ENCODE measurements at regions not wholly inside any gene's neighbourhood (a gene's known extent, or its start where the extent isn't known, plus 50 kb on each side); places are given as distances from the start of the nearest gene placed in this dataset.

GRCh38 chr2:156009293-156009692 lies 323.2 kb downstream of the NR4A2 start:
- H3K9me2 ChIP-seq (ENCODE audit: insufficient read depth, low read length) = no peaks in the 10 kb centered on the region
- CTCF ChIA-PET (ENCODE audit: unreplicated experiment) = no interaction called here
- no peaks in the 10 kb centered on the region for H3K4me1 ChIP-seq (ENCODE audit: insufficient read depth, low read length, poor library complexity, severe bottlenecking)
- no TSS peak for BruUV-seq (replicated peaks)
- POLR2A ChIA-PET = interaction anchor here (0.6 to 0.8 kb wide), 2 partner anchors 9 to 34 kb away, joined by 3 to 4 read pairs; no protein-coding TSS in a partner anchor
- no peaks in the 10 kb centered on the region for H3K79me2 ChIP-seq (ENCODE audit: insufficient read depth, low read depth, low read length)
- TF ChIP-seq EZH2phosphoT487 (IDR thresholded peaks at IDR 0.05; ENCODE audit: borderline replicate concordance, low read depth, low read length) = no peak
- TF ChIP-seq, protein P1, sequence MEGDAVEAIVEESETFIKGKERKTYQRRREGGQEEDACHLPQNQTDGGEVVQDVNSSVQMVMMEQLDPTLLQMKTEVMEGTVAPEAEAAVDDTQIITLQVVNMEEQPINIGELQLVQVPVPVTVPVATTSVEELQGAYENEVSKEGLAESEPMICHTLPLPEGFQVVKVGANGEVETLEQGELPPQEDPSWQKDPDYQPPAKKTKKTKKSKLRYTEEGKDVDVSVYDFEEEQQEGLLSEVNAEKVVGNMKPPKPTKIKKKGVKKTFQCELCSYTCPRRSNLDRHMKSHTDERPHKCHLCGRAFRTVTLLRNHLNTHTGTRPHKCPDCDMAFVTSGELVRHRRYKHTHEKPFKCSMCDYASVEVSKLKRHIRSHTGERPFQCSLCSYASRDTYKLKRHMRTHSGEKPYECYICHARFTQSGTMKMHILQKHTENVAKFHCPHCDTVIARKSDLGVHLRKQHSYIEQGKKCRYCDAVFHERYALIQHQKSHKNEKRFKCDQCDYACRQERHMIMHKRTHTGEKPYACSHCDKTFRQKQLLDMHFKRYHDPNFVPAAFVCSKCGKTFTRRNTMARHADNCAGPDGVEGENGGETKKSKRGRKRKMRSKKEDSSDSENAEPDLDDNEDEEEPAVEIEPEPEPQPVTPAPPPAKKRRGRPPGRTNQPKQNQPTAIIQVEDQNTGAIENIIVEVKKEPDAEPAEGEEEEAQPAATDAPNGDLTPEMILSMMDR (conservative IDR thresholded peaks at IDR 0.05; ENCODE audit: low read length) = no peak
- no peaks in the 10 kb centered on the region for H3K9me3 ChIP-seq (ENCODE audit: low read length)
- H3K4me3 ChIP-seq (ENCODE audit: low read depth, low read length, poor library complexity, severe bottlenecking) = no peak overlapping the region
- intact Hi-C loops (cut with micrococcal nuclease; ENCODE audit: unreplicated experiment) = no loop called here
- H3K4me2 ChIP-seq (ENCODE audit: low read length) = no peak overlapping the region
- no peak overlapping the region for H2AFZ ChIP-seq (ENCODE audit: low read length)
- no peaks in the 10 kb centered on the region for H3K36me3 ChIP-seq (ENCODE audit: insufficient read depth, low read length)
- H4K20me1 ChIP-seq (ENCODE audit: insufficient read depth, low read length) = no peaks in the 10 kb centered on the region
- DNase-seq (ENCODE audit: low spot score) = no peak
- H3K27ac ChIP-seq (ENCODE audit: low read depth, low read length, poor library complexity, severe bottlenecking) = no peak overlapping the region

DNA sequence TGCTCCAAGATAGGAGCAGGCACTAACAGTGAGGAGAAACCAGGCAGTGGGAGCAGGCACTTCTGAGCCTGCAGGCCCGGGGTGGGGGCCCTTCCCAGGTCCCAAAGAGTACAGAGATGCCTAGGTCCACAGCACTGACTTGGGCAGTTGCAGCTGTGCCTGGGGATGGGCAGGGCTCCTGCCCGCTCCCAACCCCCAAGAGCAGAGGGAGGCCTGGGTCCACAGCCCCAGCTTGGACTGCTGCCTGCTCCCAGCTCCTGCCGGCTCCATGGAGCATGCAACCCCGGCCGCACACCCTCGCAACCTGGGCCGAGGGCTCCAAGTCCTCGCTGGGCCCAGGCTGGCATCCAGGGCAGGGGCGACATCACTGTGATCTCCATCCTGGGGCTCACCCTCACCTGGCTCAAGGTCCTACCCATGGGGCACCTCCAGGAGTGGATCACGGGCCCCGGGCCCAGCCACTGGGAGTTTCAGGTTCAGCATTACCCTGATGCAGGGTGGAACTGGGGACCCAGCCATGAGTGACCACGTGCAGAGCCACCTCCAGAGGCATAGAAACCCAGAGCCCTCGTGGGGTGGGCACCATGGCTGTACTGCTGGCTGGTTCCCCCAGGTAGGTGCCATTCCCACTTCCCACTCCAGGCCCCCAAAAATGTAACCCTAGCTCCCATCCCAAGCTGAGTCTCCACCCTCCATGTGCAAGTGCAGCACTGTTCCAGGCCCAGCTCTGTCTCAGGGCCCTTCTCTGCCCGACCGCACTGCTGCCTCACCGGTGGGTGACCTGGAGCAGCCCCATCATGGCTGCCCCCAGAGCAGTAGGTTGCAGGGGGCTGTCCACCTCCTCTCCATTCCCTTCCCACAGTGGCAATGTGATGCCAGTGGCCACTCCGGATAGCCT lies 325.6 kb downstream of the NR4A2 start:
- ChIA-PET POLR2A (no interaction called here), CTCF (ENCODE audit: unreplicated experiment) (no interaction called here)
- Histone ChIP-seq H3K79me2 (ENCODE audit: insufficient read depth, low read depth, low read length) (no peaks in the 10 kb centered on the region), H3K4me3 (ENCODE audit: low read depth, low read length, poor library complexity, severe bottlenecking) (no peak overlapping the region), H3K27ac (ENCODE audit: low read depth, low read length, poor library complexity, severe bottlenecking) (no peak overlapping the region), H3K9me3 (ENCODE audit: low read length) (no peaks in the 10 kb centered on the region), H3K4me2 (ENCODE audit: low read length) (no peak overlapping the region), H3K4me1 (ENCODE audit: insufficient read depth, low read length, poor library complexity, severe bottlenecking) (no peaks in the 10 kb centered on the region), H3K36me3 (ENCODE audit: insufficient read depth, low read length) (no peaks in the 10 kb centered on the region), H4K20me1 (ENCODE audit: insufficient read depth, low read length) (no peaks in the 10 kb centered on the region), H2AFZ (ENCODE audit: low read length) (no peak overlapping the region), H3K9me2 (ENCODE audit: insufficient read depth, low read length) (no peaks in the 10 kb centered on the region)
- no TSS peak for BruUV-seq (replicated peaks)
- DNase-seq (ENCODE audit: low spot score) = no peak
- no peak for TF ChIP-seq EZH2phosphoT487 (IDR thresholded peaks at IDR 0.05; ENCODE audit: borderline replicate concordance, low read depth, low read length)
- TF ChIP-seq, protein P1 (conservative IDR thresholded peaks at IDR 0.05; ENCODE audit: low read length) = no peak
- intact Hi-C loops (cut with micrococcal nuclease; ENCODE audit: unreplicated experiment) = no loop called here
